DOHH2 (cell line): ENCODE measurements at regions not wholly inside any gene's neighbourhood (a gene's known extent, or its start where the extent isn't known, plus 50 kb on each side); places are given as distances from the start of the nearest gene placed in this dataset.

Experiments
- H3F3A ChIP-seq: fragments of 200-600 bp; sonication (generic), shearing (Covaris generic); 2 replicates; pipeline ENCODE4 v1.6.0; 2016; ENCODE audit warnings: antibody characterized with exemption, mild to moderate bottlenecking; ENCODE audit not compliant: control insufficient read depth, insufficient read depth
- H3K27ac ChIP-seq: fragments of 200-600 bp; sonication (generic); 2 replicates; pipeline ENCODE4 v1.5.1; 2014; ENCODE audit warnings: low read depth, mild to moderate bottlenecking, low read length, moderate library complexity
- H3K27me3 ChIP-seq: fragments of 200-600 bp; sonication (generic); 2 replicates; pipeline ENCODE4 v1.6.1; 2014; ENCODE audit warnings: mild to moderate bottlenecking, low read length, mixed read lengths; ENCODE audit not compliant: control insufficient read depth
- H3K36me3 ChIP-seq: fragments of 200-600 bp; sonication (generic); 2 replicates; pipeline ENCODE4 v1.6.1; 2014; ENCODE audit warnings: mild to moderate bottlenecking, low read length, moderate library complexity, mixed read lengths; ENCODE audit not compliant: control insufficient read depth
- H3K4me1 ChIP-seq: fragments of 200-600 bp; sonication (generic); 2 replicates; pipeline ENCODE4 v1.6.1; 2014; ENCODE audit warnings: mild to moderate bottlenecking, low read length, mixed read lengths; ENCODE audit not compliant: control insufficient read depth
- H3K4me2 ChIP-seq: fragments of 200-600 bp; sonication (generic); 2 replicates; pipeline ENCODE4 v1.6.0; 2014; ENCODE audit warnings: mild to moderate bottlenecking, low read length, moderate library complexity
- H3K4me3 ChIP-seq: fragments of 200-600 bp; sonication (generic); 2 replicates; pipeline ENCODE4 v1.5.1; 2014; ENCODE audit warnings: mild to moderate bottlenecking, low read length, mixed read lengths
- H3K79me2 ChIP-seq: fragments of 200-600 bp; sonication (generic); 2 replicates; pipeline ENCODE4 v1.6.1; 2014; ENCODE audit warnings: mild to moderate bottlenecking, low read length, mixed read lengths; ENCODE audit not compliant: control insufficient read depth
- H3K9me2 ChIP-seq: fragments of 200-600 bp; sonication (generic); replicated peaks from 2 replicates; pipeline ENCODE4 v1.6.1; 2014; ENCODE audit warnings: mild to moderate bottlenecking, low read length, mixed read lengths; ENCODE audit not compliant: control insufficient read depth
- H3K9me3 ChIP-seq: fragments of 200-600 bp; sonication (generic); 2 replicates; pipeline ENCODE4 v1.6.1; 2014; ENCODE audit warnings: antibody characterized with exemption, low read length, mixed read lengths; ENCODE audit not compliant: control insufficient read depth, insufficient read depth
- H4K20me1 ChIP-seq: fragments of 200-600 bp; sonication (generic); 2 replicates; pipeline ENCODE4 v1.6.0; 2014; ENCODE audit warnings: low read depth, mild to moderate bottlenecking, antibody characterized with exemption, low read length, moderate library complexity; ENCODE audit not compliant: control insufficient read depth, insufficient read depth
- CTCF ChIP-seq: fragments of 200-600 bp; sonication (generic); IDR thresholded peaks from one replicate; pipeline ENCODE4 v1.5.1; 2014; ENCODE audit warnings: antibody characterized with exemption, mild to moderate bottlenecking, low read depth, low read length; ENCODE audit not compliant: poor library complexity, severe bottlenecking
- EZH2phosphoT487 ChIP-seq: fragments of 200-600 bp; sonication (generic); IDR thresholded peaks from 2 replicates; pipeline ENCODE4 v1.6.1; 2017; ENCODE audit warnings: borderline replicate concordance, mild to moderate bottlenecking, antibody characterized with exemption, low read length, moderate library complexity, mixed read lengths

DNA sequence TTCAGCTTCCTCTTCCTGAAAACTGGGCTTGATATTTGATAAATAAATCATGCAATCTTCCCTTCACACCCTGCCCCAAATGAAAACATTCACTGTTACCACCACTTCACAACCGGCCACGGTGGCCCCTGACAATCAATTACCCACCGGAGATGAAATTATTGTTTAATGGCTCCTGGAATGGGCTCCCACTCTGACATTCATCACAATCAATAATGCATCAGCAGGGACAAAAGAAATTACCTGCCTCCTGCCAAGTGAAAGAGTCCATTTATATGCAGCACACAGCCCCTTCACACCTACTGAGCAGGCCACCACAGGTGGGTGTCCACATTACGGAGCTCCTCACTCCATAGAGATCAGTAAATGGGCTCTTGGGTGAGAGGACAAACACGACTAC, 193.5 kb upstream of the SNX19 start:
- Histone ChIP-seq H3F3A (no peaks in the 10 kb centered on the region), H3K79me2 (no peaks in the 10 kb centered on the region), H3K4me2 (no peak overlapping the region), H3K4me1 (no peaks in the 10 kb centered on the region), H3K9me3 (peaks cover 8% of the 10 kb centered on the region; the same call in 1 of the 2 replicates), H3K4me3 (no peak overlapping the region), H3K27me3 (no peaks in the 10 kb centered on the region), H3K36me3 (no peaks in the 10 kb centered on the region), H3K27ac (no peak overlapping the region), H3K9me2 (no peaks in the 10 kb centered on the region), H4K20me1 (no peaks in the 10 kb centered on the region)
- TF ChIP-seq CTCF = no peak
- no peak for TF ChIP-seq EZH2phosphoT487

DNA sequence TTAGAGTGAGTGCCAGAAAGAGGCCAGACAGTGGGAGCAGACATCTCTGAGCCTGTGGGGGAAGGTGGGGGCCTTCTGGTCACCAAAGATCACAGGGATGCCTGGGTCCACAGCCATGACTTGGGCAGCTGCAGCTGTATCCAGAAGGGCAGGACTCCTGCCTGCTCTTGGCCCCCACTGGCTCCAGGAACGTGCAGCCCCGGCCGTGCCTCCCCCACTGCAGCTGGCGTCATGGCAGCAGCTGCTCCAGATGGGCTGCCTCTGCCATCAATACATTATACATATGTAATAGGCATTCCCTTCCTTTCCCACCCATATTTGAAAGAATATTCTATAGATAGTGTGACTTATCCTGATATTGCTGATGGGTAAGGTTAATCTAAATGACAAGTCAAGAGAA, 195.5 kb upstream of the SNX19 start:
- Histone ChIP-seq H3K4me2 (no peak overlapping the region), H4K20me1 (no peaks in the 10 kb centered on the region), H3K27ac (no peak overlapping the region), H3F3A (no peaks in the 10 kb centered on the region), H3K4me1 (no peaks in the 10 kb centered on the region), H3K4me3 (no peak overlapping the region), H3K9me3 (peaks cover 8% of the 10 kb centered on the region; the same call in 1 of the 2 replicates), H3K36me3 (no peaks in the 10 kb centered on the region), H3K79me2 (no peaks in the 10 kb centered on the region), H3K9me2 (no peaks in the 10 kb centered on the region), H3K27me3 (no peaks in the 10 kb centered on the region)
- TF ChIP-seq EZH2phosphoT487 = no peak
- TF ChIP-seq CTCF = no peak

DNA sequence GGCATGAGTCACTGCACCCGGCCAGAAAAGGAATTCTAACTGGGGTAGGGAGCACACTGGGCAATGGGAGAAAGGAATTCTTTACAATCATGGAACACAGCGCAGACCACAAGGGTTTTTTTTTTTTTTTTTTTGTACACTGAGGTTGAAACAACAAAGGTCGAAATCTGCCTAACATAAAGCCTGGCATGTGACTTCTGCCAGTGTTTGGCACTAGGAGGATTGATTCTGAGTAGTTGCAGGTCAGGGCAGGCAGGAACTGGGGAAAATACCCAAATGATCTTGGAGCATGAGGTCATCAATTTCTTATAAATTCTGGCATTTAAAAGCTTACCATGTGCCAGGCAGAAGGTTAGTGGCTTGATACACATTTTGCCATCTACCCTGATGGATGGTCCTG, 202.0 kb upstream of the SNX19 start:
- no peak overlapping the region for H3K27ac ChIP-seq
- TF ChIP-seq EZH2phosphoT487 (no peak), CTCF (no peak)
- no peak overlapping the region for H3K4me3 ChIP-seq
- no peaks in the 10 kb centered on the region for H3K9me2 ChIP-seq
- no peaks in the 10 kb centered on the region for H3K4me1 ChIP-seq
- H3K9me3 ChIP-seq = no peaks in the 10 kb centered on the region
- no peak overlapping the region for H3K4me2 ChIP-seq
- H3K79me2 ChIP-seq = no peaks in the 10 kb centered on the region
- H4K20me1 ChIP-seq = no peaks in the 10 kb centered on the region
- no peaks in the 10 kb centered on the region for H3K36me3 ChIP-seq
- H3K27me3 ChIP-seq = no peaks in the 10 kb centered on the region
- no peaks in the 10 kb centered on the region for H3F3A ChIP-seq
